ENCODE measurements at regions not wholly inside any gene's neighbourhood (a gene's known extent, or its start where the extent isn't known, plus 50 kb on each side); places are given as distances from the start of the nearest gene placed in this dataset.

DNA sequence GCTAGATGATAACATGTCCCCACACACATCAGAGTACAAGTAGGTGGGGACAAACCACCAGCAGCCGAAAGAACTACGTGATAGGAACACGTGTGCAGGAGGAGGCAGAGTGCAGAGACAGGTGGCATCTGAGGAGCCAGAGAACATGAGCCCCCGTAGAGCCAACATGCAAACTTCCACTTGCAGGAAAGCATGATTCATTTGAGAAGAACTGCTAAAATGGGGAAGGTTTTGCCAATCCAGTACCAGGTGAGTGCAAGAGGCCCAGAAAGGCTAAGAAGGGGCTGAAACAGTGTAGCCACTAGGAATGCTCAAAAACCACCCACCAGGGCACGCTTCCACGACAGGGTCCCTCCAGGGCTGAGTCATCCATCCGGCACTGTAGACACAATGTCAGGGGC is 149.8 kb upstream of the TENM3 start:
- Histone ChIP-seq H3K9me3 (ENCODE audit: insufficient read depth, low read depth, low read length) (no peaks in the 10 kb centered on the region), H3K36me3 (ENCODE audit: insufficient read depth, low read length) (no peaks in the 10 kb centered on the region), H3K27me3 (ENCODE audit: insufficient read depth, low read length) (no peaks in the 10 kb centered on the region), H3K27ac (ENCODE audit: low read depth, low read length) (no peak overlapping the region), H3K4me1 (ENCODE audit: insufficient read depth, low read length) (peaks cover 14% of the 10 kb centered on the region), H3K9ac (ENCODE audit: low read depth, low read length) (no peak overlapping the region), H3K4me3 (ENCODE audit: low read length) (no peak overlapping the region)
- WGBS = 90% methylated on average over 7 of the region's 7 CpGs

GRCh38 chr4:182093935-182094334 is 149.3 kb upstream of the TENM3 start:
- 89% methylated on average over 3 of the region's 3 CpGs for WGBS
- Histone ChIP-seq H3K4me3 (ENCODE audit: low read length) (no peak overlapping the region), H3K27ac (ENCODE audit: low read depth, low read length) (no peak overlapping the region), H3K9ac (ENCODE audit: low read depth, low read length) (no peak overlapping the region), H3K36me3 (ENCODE audit: insufficient read depth, low read length) (no peaks in the 10 kb centered on the region), H3K4me1 (ENCODE audit: insufficient read depth, low read length) (peaks cover 14% of the 10 kb centered on the region), H3K9me3 (ENCODE audit: insufficient read depth, low read depth, low read length) (no peaks in the 10 kb centered on the region), H3K27me3 (ENCODE audit: insufficient read depth, low read length) (no peaks in the 10 kb centered on the region)

DNA sequence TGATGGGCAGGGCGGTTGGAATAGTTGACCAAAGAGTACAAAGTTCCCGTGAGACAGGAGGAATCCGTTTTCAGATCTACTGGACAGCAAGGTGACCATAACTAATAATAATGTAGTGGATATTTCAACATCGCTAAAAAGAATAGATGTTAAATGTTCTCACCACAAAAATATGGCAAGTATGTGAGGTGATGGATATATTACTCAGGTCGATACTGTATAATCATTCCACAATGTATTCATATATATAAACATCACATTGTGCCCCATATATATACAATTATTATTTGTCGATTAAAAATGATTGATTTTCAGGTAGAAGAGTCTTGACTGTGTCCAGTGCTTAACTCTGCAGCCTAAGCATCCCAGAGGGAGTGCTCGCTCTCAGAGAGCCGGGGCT is 141.6 kb upstream of the TENM3 start:
- no peaks in the 10 kb centered on the region for H3K27me3 ChIP-seq (ENCODE audit: insufficient read depth, low read length)
- H3K4me3 ChIP-seq (ENCODE audit: low read length) = no peak overlapping the region
- 86% methylated on average over 6 of the region's 8 CpGs for WGBS
- H3K4me1 ChIP-seq (ENCODE audit: insufficient read depth, low read length) = no peaks in the 10 kb centered on the region
- H3K9ac ChIP-seq (ENCODE audit: low read depth, low read length) = no peak overlapping the region
- no peaks in the 10 kb centered on the region for H3K36me3 ChIP-seq (ENCODE audit: insufficient read depth, low read length)
- H3K9me3 ChIP-seq (ENCODE audit: insufficient read depth, low read depth, low read length) = no peaks in the 10 kb centered on the region
- no peak overlapping the region for H3K27ac ChIP-seq (ENCODE audit: low read depth, low read length)

DNA sequence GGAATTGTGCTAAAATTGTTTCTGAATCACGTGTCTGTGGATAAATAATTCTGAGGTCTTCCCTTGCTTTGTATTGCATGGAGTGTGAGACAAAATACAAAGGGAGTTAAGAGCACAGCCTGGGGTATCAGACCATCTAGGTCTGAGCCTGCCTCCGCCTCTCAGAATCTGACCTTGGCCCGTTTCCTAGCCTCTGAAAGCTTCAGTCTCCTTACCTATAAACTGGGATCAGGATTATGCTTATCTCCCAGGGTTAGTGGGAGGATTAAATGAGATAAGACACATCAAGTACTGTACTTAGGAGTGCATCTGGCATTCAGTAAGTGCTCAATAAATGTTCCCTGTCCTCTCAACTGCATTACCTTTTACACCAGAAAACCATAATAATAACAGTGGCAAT is 140.6 kb upstream of the TENM3 start:
- H3K9me3 ChIP-seq (ENCODE audit: insufficient read depth, low read depth, low read length) = no peaks in the 10 kb centered on the region
- no peak overlapping the region for H3K4me3 ChIP-seq (ENCODE audit: low read length)
- H3K4me1 ChIP-seq (ENCODE audit: insufficient read depth, low read length) = no peaks in the 10 kb centered on the region
- no peak overlapping the region for H3K9ac ChIP-seq (ENCODE audit: low read depth, low read length)
- 73% methylated on average over 3 of the region's 3 CpGs for WGBS
- H3K36me3 ChIP-seq (ENCODE audit: insufficient read depth, low read length) = no peaks in the 10 kb centered on the region
- no peaks in the 10 kb centered on the region for H3K27me3 ChIP-seq (ENCODE audit: insufficient read depth, low read length)
- H3K27ac ChIP-seq (ENCODE audit: low read depth, low read length) = no peak overlapping the region

- Histone ChIP-seq H3K4me3 (ENCODE audit: low read length) (no peak overlapping the region), H3K27ac (ENCODE audit: low read depth, low read length) (no peak overlapping the region), H3K4me1 (ENCODE audit: insufficient read depth, low read length) (no peaks in the 10 kb centered on the region), H3K9ac (ENCODE audit: low read depth, low read length) (no peak overlapping the region), H3K9me3 (ENCODE audit: insufficient read depth, low read depth, low read length) (no peaks in the 10 kb centered on the region), H3K27me3 (ENCODE audit: insufficient read depth, low read length) (no peaks in the 10 kb centered on the region), H3K36me3 (ENCODE audit: insufficient read depth, low read length) (no peaks in the 10 kb centered on the region)
- whole genome bisulfite sequencing = 75% methylated on average over 5 of the region's 5 CpGs
Observed at GRCh38 chr4:182103614-182104319, 139.4 kb upstream of the TENM3 start.

DNA sequence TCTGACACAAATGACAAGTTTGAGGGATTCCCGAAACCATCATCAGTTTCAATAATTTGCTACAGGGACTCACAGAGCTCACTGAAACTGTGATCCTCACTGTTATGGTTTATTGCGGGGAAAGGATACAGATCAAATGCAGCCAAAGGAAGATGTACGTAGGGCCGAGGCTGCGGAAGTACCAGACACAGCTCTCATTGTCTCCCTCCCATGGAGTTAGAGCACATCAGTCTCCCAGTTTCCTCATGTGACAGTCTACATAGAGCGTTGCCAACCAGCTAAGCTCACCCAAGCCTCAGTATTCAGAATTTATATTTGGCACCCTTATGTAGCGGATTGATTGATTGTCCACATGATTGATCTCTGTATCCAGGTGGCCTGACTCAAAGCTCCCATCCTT is 137.8 kb upstream of the TENM3 start:
- Histone ChIP-seq H3K4me1 (ENCODE audit: insufficient read depth, low read length) (no peaks in the 10 kb centered on the region), H3K4me3 (ENCODE audit: low read length) (no peak overlapping the region), H3K9me3 (ENCODE audit: insufficient read depth, low read depth, low read length) (no peaks in the 10 kb centered on the region), H3K27ac (ENCODE audit: low read depth, low read length) (no peak overlapping the region), H3K9ac (ENCODE audit: low read depth, low read length) (no peak overlapping the region), H3K27me3 (ENCODE audit: insufficient read depth, low read length) (no peaks in the 10 kb centered on the region), H3K36me3 (ENCODE audit: insufficient read depth, low read length) (no peaks in the 10 kb centered on the region)
- WGBS = 94% methylated on average over 7 of the region's 7 CpGs

GRCh38 chr4:182107931-182108330 is 135.3 kb upstream of the TENM3 start:
- 91% methylated on average over 8 of the region's 8 CpGs for WGBS
- no peak overlapping the region for H3K27ac ChIP-seq (ENCODE audit: low read depth, low read length)

GRCh38 chr4:182111586-182111985 is 131.6 kb upstream of the TENM3 start:
- H3K27me3 ChIP-seq (ENCODE audit: insufficient read depth, low read length) = no peaks in the 10 kb centered on the region
- H3K9me3 ChIP-seq (ENCODE audit: insufficient read depth, low read depth, low read length) = no peaks in the 10 kb centered on the region
- H3K36me3 ChIP-seq (ENCODE audit: insufficient read depth, low read length) = no peaks in the 10 kb centered on the region
- H3K27ac ChIP-seq (ENCODE audit: low read depth, low read length) = no peak overlapping the region
- H3K4me1 ChIP-seq (ENCODE audit: insufficient read depth, low read length) = peaks cover 8% of the 10 kb centered on the region; the same call in 1 of the 2 replicates
- no peak overlapping the region for H3K4me3 ChIP-seq (ENCODE audit: low read length)
- 100% methylated on average over 1 of the region's 1 CpG for WGBS
- H3K9ac ChIP-seq (ENCODE audit: low read depth, low read length) = no peak overlapping the region

More at GRCh38 chr4:182107931-182108330, 135.3 kb upstream of the TENM3 start:
- H3K27me3 ChIP-seq (ENCODE audit: insufficient read depth, low read length) = no peaks in the 10 kb centered on the region
- H3K36me3 ChIP-seq (ENCODE audit: insufficient read depth, low read length) = no peaks in the 10 kb centered on the region
- H3K4me3 ChIP-seq (ENCODE audit: low read length) = no peak overlapping the region
- no peak overlapping the region for H3K9ac ChIP-seq (ENCODE audit: low read depth, low read length)
- H3K4me1 ChIP-seq (ENCODE audit: insufficient read depth, low read length) = peaks cover 4% of the 10 kb centered on the region; the same call in 1 of the 2 replicates
- H3K9me3 ChIP-seq (ENCODE audit: insufficient read depth, low read depth, low read length) = no peaks in the 10 kb centered on the region

DNA sequence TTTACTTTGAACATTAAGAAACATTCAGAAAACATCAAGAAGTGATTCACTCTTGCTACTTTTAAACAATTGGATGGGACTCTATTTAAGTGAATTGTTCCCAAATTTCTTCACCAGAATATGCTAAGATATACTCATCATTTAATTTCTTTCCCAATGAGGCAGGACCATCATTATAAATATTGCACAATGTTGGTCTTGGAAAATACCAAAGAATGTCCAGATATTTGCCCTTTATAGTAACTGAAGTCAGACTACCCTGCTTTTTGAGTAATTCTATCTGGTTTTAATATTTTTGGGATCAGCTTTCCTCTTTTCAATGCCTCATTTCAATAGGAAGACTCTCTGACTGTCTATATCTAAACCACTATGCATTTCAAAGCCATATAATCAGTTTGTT is 129.4 kb upstream of the TENM3 start:
- H3K36me3 ChIP-seq (ENCODE audit: insufficient read depth, low read length) = no peaks in the 10 kb centered on the region
- H3K27ac ChIP-seq (ENCODE audit: low read depth, low read length) = no peak overlapping the region
- peaks cover 8% of the 10 kb centered on the region; the same call in 1 of the 2 replicates for H3K9me3 ChIP-seq (ENCODE audit: insufficient read depth, low read depth, low read length)
- peaks cover 8% of the 10 kb centered on the region; the same call in 1 of the 2 replicates for H3K4me1 ChIP-seq (ENCODE audit: insufficient read depth, low read length)
- H3K9ac ChIP-seq (ENCODE audit: low read depth, low read length) = no peak overlapping the region
- H3K4me3 ChIP-seq (ENCODE audit: low read length) = no peak overlapping the region
- no peaks in the 10 kb centered on the region for H3K27me3 ChIP-seq (ENCODE audit: insufficient read depth, low read length)

DNA sequence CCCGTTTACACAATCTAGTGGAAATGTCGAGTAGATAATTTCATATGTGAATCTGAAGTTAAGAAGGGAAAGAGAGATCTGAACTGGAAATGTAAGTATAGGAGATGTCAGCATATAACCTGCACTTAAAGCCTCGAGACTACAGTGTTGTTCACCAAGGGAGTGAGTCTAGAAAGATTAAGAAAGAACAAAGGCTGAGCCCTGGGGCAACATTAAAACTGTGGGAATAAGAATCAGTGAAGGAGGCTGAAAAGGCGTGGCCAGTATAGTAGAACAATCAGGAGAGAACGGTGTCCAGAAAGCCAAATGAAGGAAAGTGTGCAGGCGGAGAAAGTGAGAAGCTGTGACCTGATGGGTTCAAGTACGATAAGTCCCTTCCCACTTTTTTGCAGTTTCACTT is 118.8 kb upstream of the TENM3 start:
- H3K27me3 ChIP-seq (ENCODE audit: insufficient read depth, low read length) = no peaks in the 10 kb centered on the region
- no peak overlapping the region for H3K27ac ChIP-seq (ENCODE audit: low read depth, low read length)
- H3K9ac ChIP-seq (ENCODE audit: low read depth, low read length) = no peak overlapping the region
- H3K4me3 ChIP-seq (ENCODE audit: low read length) = no peak overlapping the region
- H3K4me1 ChIP-seq (ENCODE audit: insufficient read depth, low read length) = peaks cover 5% of the 10 kb centered on the region
- H3K9me3 ChIP-seq (ENCODE audit: insufficient read depth, low read depth, low read length) = peaks cover 15% of the 10 kb centered on the region
- WGBS = 96% methylated on average over 7 of the region's 7 CpGs
- H3K36me3 ChIP-seq (ENCODE audit: insufficient read depth, low read length) = no peaks in the 10 kb centered on the region

GRCh38 chr4:182126096-182126495 is 117.1 kb upstream of the TENM3 start:
- 93% methylated on average over 3 of the region's 5 CpGs for WGBS
- H3K4me3 ChIP-seq (ENCODE audit: low read length) = no peak overlapping the region

DNA sequence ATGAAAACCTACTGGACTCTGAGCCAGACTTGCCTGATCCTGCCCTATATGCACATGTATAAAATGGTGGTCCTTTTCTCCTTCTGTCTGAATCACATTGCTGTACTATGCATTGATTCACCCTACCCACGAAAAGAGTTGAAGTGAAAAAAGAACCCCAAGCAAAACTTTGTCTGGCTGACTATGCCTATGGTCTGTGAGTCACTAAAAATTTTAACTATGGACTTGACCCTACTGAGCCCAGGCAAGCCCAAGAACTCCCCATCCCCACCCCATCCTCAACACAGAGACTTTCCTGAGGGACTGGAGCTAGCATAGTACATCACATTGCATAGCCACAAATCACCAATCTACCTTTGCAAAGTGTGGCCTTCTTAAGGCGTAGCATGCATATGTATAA is 116.6 kb upstream of the TENM3 start:
- 77% methylated on average over 1 of the region's 2 CpGs for WGBS
- Histone ChIP-seq H3K9ac (ENCODE audit: low read depth, low read length) (no peak overlapping the region), H3K27me3 (ENCODE audit: insufficient read depth, low read length) (no peaks in the 10 kb centered on the region), H3K4me1 (ENCODE audit: insufficient read depth, low read length) (peaks cover 5% of the 10 kb centered on the region), H3K4me3 (ENCODE audit: low read length) (no peak overlapping the region), H3K9me3 (ENCODE audit: insufficient read depth, low read depth, low read length) (peaks cover 11% of the 10 kb centered on the region), H3K36me3 (ENCODE audit: insufficient read depth, low read length) (no peaks in the 10 kb centered on the region), H3K27ac (ENCODE audit: low read depth, low read length) (no peak overlapping the region)

More at GRCh38 chr4:182126096-182126495, 117.1 kb upstream of the TENM3 start:
- Histone ChIP-seq H3K4me1 (ENCODE audit: insufficient read depth, low read length) (peaks cover 5% of the 10 kb centered on the region), H3K36me3 (ENCODE audit: insufficient read depth, low read length) (no peaks in the 10 kb centered on the region), H3K27ac (ENCODE audit: low read depth, low read length) (no peak overlapping the region), H3K9me3 (ENCODE audit: insufficient read depth, low read depth, low read length) (peaks cover 14% of the 10 kb centered on the region), H3K27me3 (ENCODE audit: insufficient read depth, low read length) (no peaks in the 10 kb centered on the region), H3K9ac (ENCODE audit: low read depth, low read length) (no peak overlapping the region)

Measured in HUES64 (cell line).